GM23248 (cell line): ENCODE measurements at regions not wholly inside any gene's neighbourhood (a gene's known extent, or its start where the extent isn't known, plus 50 kb on each side); places are given as distances from the start of the nearest gene placed in this dataset.

Source experiments
- EZH2 ChIP-seq: fragments of 200-600 bp; sonication (generic); IDR thresholded peaks from 2 replicates; pipeline ENCODE4 v1.6.1; 2018; ENCODE audit warnings: antibody characterized with exemption, mild to moderate bottlenecking; ENCODE audit not compliant: insufficient read depth, poor library complexity, severe bottlenecking
- EZH2phosphoT487 ChIP-seq: fragments of 200-600 bp; sonication (generic); IDR thresholded peaks from 2 replicates; pipeline ENCODE4 v1.6.1; 2018; ENCODE audit warnings: antibody characterized with exemption, moderate library complexity, mild to moderate bottlenecking, low read depth; ENCODE audit not compliant: insufficient read depth

GRCh38 chr7:94264756-94265155, 129.9 kb upstream of the COL1A2 start:
- TF ChIP-seq EZH2phosphoT487 (no peak), EZH2 (no peak)
